ENCODE measurements at regions not wholly inside any gene's neighbourhood (a gene's known extent, or its start where the extent isn't known, plus 50 kb on each side); places are given as distances from the start of the nearest gene placed in this dataset.

GRCh38 chr4:183772361-183772760 lies 113.3 kb downstream of the TRAPPC11 start:
- TF ChIP-seq NFYB (CRISPR knock-in tag; IDR thresholded peaks at IDR 0.05) (no peak), ADNP (CRISPR knock-in tag; IDR thresholded peaks at IDR 0.05) (no peak)

All from HepG2 (cell line).